ENCODE measurements at regions not wholly inside any gene's neighbourhood (a gene's known extent, or its start where the extent isn't known, plus 50 kb on each side); places are given as distances from the start of the nearest gene placed in this dataset.

DNA sequence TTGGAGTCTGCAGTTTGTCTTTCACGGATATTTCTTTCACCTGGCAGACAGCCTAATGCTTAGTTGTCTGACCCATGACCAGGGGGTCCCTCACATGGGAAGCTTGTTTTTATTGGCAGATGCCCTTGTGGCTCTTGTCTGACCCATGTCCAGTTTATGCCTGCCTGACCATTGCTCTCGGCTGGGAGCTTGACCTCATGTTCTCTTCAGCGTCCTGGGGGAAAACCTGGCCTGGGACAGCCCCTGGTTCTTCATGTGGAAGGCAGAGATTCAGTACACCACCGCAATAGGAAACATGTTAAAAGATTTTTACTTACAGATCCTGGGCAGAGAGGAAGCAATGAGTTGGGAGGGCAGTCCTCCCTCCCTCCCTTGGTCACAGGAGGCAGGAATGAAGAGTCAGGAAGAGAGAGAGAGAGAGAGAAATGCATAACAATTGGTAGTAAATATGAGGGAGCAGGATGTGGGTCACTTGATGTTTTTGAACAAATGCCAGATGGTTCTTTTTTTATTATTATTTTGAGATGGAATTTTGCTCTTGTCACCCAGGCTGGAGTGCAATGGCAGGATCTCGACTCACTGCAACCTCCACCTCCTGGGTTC, 302.7 kb upstream of the MYOCD start:
- DNase-seq (ENCODE audit: low spot score in 2 of 2): no peak
- in situ Hi-C loops (cut with MboI; ENCODE audit: low sequenced_read_pairs): no loop called here
- H3K27me3 ChIP-seq (ENCODE audit: low read depth): no peaks in the 10 kb centered on the region
- H3K4me3 ChIP-seq: no peak overlapping the region
- H3K36me3 ChIP-seq (replicated peaks): no peaks in the 10 kb centered on the region
- H3K9me3 ChIP-seq: no peaks in the 10 kb centered on the region
- H3K4me1 ChIP-seq: no peaks in the 10 kb centered on the region

DNA sequence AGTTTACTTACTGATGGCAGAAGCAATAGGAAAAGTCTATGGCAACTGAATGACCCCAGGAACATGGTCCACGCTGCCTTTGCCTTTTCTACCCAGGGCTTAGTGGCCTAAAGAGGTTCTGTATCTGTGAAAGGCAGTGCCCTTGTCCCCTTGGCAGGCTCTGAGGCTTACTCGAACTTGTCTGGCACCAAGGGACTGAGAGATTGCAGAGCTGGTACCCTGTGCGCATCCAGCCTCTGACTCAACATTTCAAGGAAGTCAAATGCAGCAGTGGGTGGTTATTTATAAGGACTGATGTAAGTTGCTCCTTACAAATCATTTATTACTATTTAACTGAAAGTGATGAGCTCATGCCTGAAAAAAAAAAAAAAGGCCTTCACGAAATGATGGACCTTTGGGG, 299.9 kb upstream of the MYOCD start:
- Histone ChIP-seq H3K4me1 (no peaks in the 10 kb centered on the region), H3K36me3 (replicated peaks) (no peaks in the 10 kb centered on the region), H3K9me3 (no peaks in the 10 kb centered on the region), H3K4me3 (no peak overlapping the region), H3K27me3 (ENCODE audit: low read depth) (no peaks in the 10 kb centered on the region)
- in situ Hi-C loops (cut with MboI; ENCODE audit: low sequenced_read_pairs): no loop called here
- no peak for DNase-seq (ENCODE audit: low spot score in 2 of 2)

- in situ Hi-C loops (cut with MboI; ENCODE audit: low sequenced_read_pairs): no loop called here
- H3K27me3 ChIP-seq (ENCODE audit: low read depth): no peaks in the 10 kb centered on the region
- H3K9me3 ChIP-seq: no peaks in the 10 kb centered on the region
- DNase-seq (ENCODE audit: low spot score in 2 of 2): no peak
- no peak overlapping the region for H3K4me3 ChIP-seq
- no peaks in the 10 kb centered on the region for H3K36me3 ChIP-seq (replicated peaks)
- no peaks in the 10 kb centered on the region for H3K4me1 ChIP-seq
Observed at GRCh38 chr17:12369065-12369464, 296.6 kb upstream of the MYOCD start.

DNA sequence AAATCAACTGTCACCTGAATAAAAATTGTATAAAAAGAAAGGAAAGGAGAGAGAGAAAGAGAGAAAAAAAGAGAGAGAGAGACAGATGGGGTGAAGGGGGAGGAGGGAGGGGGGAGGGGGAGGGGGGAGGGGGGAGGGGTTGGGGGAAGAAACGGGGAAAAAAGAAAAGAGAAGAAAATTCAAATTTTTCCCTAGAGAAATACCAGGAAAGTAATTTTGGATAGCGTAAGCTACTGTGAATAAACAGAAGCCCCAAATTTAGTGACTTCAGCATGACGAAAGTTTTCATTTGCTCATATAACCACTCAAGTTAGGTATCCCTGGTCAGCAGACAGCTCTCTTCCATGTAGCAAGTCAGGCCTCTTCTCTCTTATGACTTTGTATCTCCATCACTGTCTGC, 289.4 kb upstream of the MYOCD start:
- in situ Hi-C loops (cut with MboI; ENCODE audit: low sequenced_read_pairs): no loop called here
- no peak for DNase-seq (ENCODE audit: low spot score in 2 of 2)
- no peaks in the 10 kb centered on the region for H3K9me3 ChIP-seq
- H3K4me3 ChIP-seq: no peak overlapping the region
- H3K36me3 ChIP-seq (replicated peaks): no peaks in the 10 kb centered on the region
- H3K27me3 ChIP-seq (ENCODE audit: low read depth): no peaks in the 10 kb centered on the region
- H3K4me1 ChIP-seq: no peaks in the 10 kb centered on the region

- Histone ChIP-seq H3K4me1 (no peaks in the 10 kb centered on the region), H3K9me3 (no peaks in the 10 kb centered on the region), H3K27me3 (ENCODE audit: low read depth) (no peaks in the 10 kb centered on the region), H3K4me3 (no peak overlapping the region), H3K36me3 (replicated peaks) (no peaks in the 10 kb centered on the region)
- DNase-seq (ENCODE audit: low spot score in 2 of 2): no peak
- in situ Hi-C loops (cut with MboI; ENCODE audit: low sequenced_read_pairs): no loop called here
Observed at GRCh38 chr17:12386225-12386624, 279.5 kb upstream of the MYOCD start.

DNA sequence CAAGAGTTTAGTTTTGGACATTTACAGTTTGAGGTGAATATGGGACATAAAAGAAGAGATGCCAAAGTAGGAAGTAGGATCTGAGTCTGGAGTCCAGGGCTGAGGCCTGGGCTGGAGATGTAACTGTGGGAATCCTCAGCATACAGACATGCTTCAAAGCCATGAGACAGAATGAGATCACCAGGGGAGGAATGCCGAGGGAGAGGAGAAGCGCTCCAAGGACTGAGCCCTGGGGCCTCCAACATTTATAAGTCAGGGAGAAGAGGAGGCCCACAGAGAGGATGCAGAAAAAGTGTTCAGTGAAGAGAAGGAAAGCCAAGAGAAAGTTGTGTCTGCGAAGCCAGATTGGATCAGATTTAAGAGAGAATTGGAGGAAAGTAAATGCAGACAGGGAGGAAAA, 277.5 kb upstream of the MYOCD start:
- H3K36me3 ChIP-seq (replicated peaks): no peaks in the 10 kb centered on the region
- DNase-seq (ENCODE audit: low spot score in 2 of 2): no peak
- H3K4me3 ChIP-seq: no peak overlapping the region
- H3K4me1 ChIP-seq: no peaks in the 10 kb centered on the region
- no peaks in the 10 kb centered on the region for H3K27me3 ChIP-seq (ENCODE audit: low read depth)
- H3K9me3 ChIP-seq: no peaks in the 10 kb centered on the region
- in situ Hi-C loops (cut with MboI; ENCODE audit: low sequenced_read_pairs): no loop called here

DNA sequence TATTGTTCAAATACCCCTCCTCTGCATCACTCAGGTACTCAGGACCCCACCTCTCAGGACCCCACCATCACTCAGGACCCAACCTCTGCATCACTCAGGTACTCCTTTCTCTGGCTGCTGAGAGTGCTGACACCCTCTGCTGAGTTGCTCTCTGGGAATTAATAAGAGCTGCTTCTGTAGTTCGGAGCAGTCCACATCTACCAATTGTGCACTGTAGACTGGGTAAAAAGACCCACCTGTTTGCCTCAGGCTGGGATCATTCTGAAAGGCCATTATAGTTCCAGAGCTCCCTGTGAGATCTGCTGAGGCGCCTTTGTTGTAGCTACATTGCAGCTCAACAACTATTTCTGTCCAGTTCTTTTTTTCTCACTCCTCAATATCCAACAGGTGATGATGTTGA, 276.3 kb upstream of the MYOCD start:
- in situ Hi-C loops (cut with MboI; ENCODE audit: low sequenced_read_pairs): no loop called here
- H3K9me3 ChIP-seq: no peaks in the 10 kb centered on the region
- DNase-seq (ENCODE audit: low spot score in 2 of 2): no peak
- H3K4me1 ChIP-seq: no peaks in the 10 kb centered on the region
- H3K27me3 ChIP-seq (ENCODE audit: low read depth): no peaks in the 10 kb centered on the region
- no peaks in the 10 kb centered on the region for H3K36me3 ChIP-seq (replicated peaks)
- H3K4me3 ChIP-seq: no peak overlapping the region

DNA sequence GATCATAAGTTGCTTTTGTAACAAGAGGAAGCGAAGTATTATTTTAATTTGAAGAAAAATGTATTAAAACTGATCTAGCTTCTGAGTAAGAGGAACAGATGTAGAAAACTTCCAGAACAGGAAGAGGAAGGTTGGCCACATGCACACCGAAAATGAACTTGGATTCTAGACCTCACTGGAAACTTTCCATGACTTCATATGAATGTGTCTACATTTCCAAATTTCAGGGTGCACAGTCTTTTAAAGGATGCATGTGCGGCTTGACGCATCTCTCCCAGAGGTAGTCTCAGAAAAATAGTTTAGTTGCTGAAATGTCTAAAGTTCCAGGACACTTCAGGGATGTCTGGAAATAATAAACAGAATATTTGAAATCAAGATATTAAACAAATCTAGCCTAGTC, 275.1 kb upstream of the MYOCD start:
- Histone ChIP-seq H3K4me3 (no peak overlapping the region), H3K4me1 (no peaks in the 10 kb centered on the region), H3K36me3 (replicated peaks) (no peaks in the 10 kb centered on the region), H3K27me3 (ENCODE audit: low read depth) (no peaks in the 10 kb centered on the region), H3K9me3 (no peaks in the 10 kb centered on the region)
- in situ Hi-C loops (cut with MboI; ENCODE audit: low sequenced_read_pairs): no loop called here
- DNase-seq (ENCODE audit: low spot score in 2 of 2): no peak

DNA sequence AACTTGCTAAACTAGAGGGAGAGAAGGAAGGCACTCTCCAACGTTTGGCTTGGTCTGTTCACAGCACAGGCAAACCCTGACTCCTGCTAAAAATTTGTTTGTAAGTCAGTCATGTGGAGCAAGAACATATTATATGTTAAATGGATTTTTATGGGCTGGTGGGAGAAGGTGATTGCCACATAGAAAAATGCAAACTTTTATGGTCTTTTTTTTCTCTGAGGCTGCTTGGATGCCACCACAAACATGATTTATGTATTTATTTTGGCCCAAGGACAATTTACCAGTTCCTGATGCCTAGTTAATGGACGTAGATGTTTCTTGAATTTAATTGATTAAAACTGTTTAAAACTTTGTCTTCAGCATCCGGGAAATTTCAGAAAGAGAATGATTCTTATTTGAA, 274.2 kb upstream of the MYOCD start:
- Histone ChIP-seq H3K4me3 (no peak overlapping the region), H3K9me3 (no peaks in the 10 kb centered on the region; the same call in 1 of the 2 replicates), H3K36me3 (replicated peaks) (no peaks in the 10 kb centered on the region), H3K4me1 (no peaks in the 10 kb centered on the region), H3K27me3 (ENCODE audit: low read depth) (no peaks in the 10 kb centered on the region)
- no peak for DNase-seq (ENCODE audit: low spot score in 2 of 2)
- in situ Hi-C loops (cut with MboI; ENCODE audit: low sequenced_read_pairs): no loop called here

GRCh38 chr17:12395733-12396354, 269.8 kb upstream of the MYOCD start:
- in situ Hi-C loops (cut with MboI; ENCODE audit: low sequenced_read_pairs): no loop called here
- peak in 1 of 2 experiments; percentile 45 for DNase-seq (ENCODE audit: low spot score in 2 of 2)
- H3K4me3 ChIP-seq: no peak overlapping the region

DNA sequence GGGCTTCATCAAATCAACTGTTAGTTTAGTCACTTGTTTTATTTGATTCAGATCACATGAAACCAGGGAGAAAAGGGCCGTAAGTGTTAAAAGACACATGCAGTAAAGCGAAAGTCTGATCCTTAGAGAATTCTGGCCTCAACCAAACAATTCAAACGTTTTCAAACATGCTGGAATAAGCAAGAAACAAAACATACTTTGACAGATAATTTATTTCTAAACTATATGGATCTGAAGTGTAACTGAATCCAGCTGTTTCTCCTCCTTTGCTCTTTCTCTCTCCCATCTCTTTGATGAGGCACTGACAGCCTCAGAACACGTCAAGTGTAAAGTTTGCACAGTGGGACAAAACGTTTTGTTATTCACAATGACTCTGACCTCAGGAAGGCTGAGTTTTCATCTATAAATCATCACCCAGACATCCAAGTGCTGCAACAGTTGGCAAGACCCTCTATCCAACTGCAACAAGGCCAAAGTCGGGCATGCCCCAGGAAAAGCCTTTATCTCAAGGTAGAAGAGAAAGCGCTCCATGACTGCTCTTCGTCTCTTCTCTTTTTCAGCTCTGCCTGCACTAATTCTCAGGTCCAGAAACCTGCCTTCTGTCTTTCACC, 267.1 kb upstream of the MYOCD start:
- no peak for DNase-seq (ENCODE audit: low spot score in 2 of 2)
- Histone ChIP-seq H3K36me3 (replicated peaks) (no peaks in the 10 kb centered on the region), H3K4me1 (no peaks in the 10 kb centered on the region), H3K27me3 (ENCODE audit: low read depth) (no peaks in the 10 kb centered on the region), H3K9me3 (no peaks in the 10 kb centered on the region; the same call in 1 of the 2 replicates), H3K4me3 (no peak overlapping the region)
- in situ Hi-C loops (cut with MboI; ENCODE audit: low sequenced_read_pairs): no loop called here

More at GRCh38 chr17:12395733-12396354, 269.8 kb upstream of the MYOCD start:
- Histone ChIP-seq H3K4me1 (no peaks in the 10 kb centered on the region), H3K9me3 (no peaks in the 10 kb centered on the region; the same call in 1 of the 2 replicates), H3K27me3 (ENCODE audit: low read depth) (no peaks in the 10 kb centered on the region), H3K36me3 (replicated peaks) (no peaks in the 10 kb centered on the region)

DNA sequence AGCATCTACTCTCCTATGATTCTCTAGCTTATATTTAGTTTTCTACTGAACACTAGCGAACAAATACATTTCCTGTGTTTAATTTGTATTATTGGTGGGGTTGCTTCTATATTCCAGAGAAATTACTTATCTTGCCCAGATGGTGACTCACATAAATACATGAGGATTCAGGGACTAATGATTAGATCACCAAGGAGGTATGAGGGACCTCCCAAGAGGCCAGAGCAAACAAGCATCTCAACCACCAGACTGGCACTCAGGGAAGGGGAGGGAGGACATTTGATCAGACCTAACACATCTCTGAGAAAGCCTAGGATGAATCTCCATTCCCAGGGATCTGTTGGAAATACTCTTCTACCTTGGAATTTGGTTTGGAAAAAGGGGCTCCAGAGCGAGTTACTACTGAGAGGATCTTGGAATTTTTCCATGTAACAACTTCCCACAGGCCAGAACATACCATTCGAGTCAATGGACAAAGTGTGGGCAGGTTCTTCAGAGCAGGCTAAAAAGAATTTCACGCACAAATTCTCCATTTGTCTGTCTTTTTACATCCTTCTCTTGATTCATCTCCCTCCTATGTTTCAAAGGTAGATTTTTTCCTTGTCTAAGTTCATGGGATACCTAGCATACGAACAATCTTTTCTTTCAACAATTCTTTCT, 262.6 kb upstream of the MYOCD start:
- no peak for DNase-seq (ENCODE audit: low spot score in 2 of 2)
- Histone ChIP-seq H3K9me3 (no peaks in the 10 kb centered on the region), H3K27me3 (ENCODE audit: low read depth) (no peaks in the 10 kb centered on the region), H3K4me3 (no peak overlapping the region), H3K4me1 (no peaks in the 10 kb centered on the region), H3K36me3 (replicated peaks) (no peaks in the 10 kb centered on the region)
- in situ Hi-C loops (cut with MboI; ENCODE audit: low sequenced_read_pairs): no loop called here

DNA sequence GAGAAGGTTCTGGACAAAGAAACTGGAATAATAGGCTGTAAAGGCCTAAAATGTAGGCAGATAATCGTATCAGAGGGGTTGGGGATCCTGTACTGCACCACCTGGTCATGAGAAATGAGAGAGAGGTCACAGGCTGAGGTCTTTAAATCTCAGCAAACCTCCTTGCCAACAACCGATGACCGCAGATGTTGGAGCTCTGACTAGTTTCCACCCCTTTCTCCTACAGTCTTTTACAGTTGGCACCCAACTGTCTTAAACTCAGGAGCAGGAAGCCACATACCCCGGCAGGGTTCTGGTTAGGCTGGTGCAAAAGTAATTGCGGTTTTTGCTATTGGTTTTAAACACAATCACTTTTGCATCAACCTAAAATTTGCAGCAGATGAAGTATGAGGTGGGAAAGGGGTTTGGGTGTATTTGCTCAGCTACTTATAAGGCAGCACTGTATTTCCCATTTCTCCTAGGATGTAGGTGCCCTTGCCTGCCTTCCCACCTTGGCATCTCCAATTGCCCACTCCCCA, 261.8 kb upstream of the MYOCD start:
- H3K4me3 ChIP-seq: no peak overlapping the region
- H3K9me3 ChIP-seq: no peaks in the 10 kb centered on the region
- no peak for DNase-seq (ENCODE audit: low spot score in 2 of 2)
- no peaks in the 10 kb centered on the region for H3K27me3 ChIP-seq (ENCODE audit: low read depth)
- H3K36me3 ChIP-seq (replicated peaks): no peaks in the 10 kb centered on the region
- H3K4me1 ChIP-seq: no peaks in the 10 kb centered on the region
- in situ Hi-C loops (cut with MboI; ENCODE audit: low sequenced_read_pairs): no loop called here

GRCh38 chr17:12406623-12407215, 259.0 kb upstream of the MYOCD start:
- Histone ChIP-seq H3K4me1 (no peaks in the 10 kb centered on the region), H3K4me3 (no peak overlapping the region), H3K36me3 (replicated peaks) (no peaks in the 10 kb centered on the region), H3K9me3 (no peaks in the 10 kb centered on the region), H3K27me3 (ENCODE audit: low read depth) (no peaks in the 10 kb centered on the region)
- no peak for DNase-seq (ENCODE audit: low spot score in 2 of 2)
- in situ Hi-C loops (cut with MboI; ENCODE audit: low sequenced_read_pairs): no loop called here
